ENCODE measurements at regions not wholly inside any gene's neighbourhood (a gene's known extent, or its start where the extent isn't known, plus 50 kb on each side); places are given as distances from the start of the nearest gene placed in this dataset.
"Not testable (repeated sequence)": the region's sequence is repeated elsewhere in the genome, so short reads cannot be mapped to it uniquely, and the experiment has no call there.

- TF ChIP-seq, protein P1, sequence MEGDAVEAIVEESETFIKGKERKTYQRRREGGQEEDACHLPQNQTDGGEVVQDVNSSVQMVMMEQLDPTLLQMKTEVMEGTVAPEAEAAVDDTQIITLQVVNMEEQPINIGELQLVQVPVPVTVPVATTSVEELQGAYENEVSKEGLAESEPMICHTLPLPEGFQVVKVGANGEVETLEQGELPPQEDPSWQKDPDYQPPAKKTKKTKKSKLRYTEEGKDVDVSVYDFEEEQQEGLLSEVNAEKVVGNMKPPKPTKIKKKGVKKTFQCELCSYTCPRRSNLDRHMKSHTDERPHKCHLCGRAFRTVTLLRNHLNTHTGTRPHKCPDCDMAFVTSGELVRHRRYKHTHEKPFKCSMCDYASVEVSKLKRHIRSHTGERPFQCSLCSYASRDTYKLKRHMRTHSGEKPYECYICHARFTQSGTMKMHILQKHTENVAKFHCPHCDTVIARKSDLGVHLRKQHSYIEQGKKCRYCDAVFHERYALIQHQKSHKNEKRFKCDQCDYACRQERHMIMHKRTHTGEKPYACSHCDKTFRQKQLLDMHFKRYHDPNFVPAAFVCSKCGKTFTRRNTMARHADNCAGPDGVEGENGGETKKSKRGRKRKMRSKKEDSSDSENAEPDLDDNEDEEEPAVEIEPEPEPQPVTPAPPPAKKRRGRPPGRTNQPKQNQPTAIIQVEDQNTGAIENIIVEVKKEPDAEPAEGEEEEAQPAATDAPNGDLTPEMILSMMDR (IDR thresholded peaks at IDR 0.05; ENCODE audit: low read depth, low read length, missing control alignments) = no peak
- H3K4me3 ChIP-seq (ENCODE audit: low read depth, low read length) = no peak overlapping the region
- no peak for DNase-seq (ENCODE audit: low read depth)
Measured at GRCh38 chr2:185583058-185583816, 155.4 kb upstream of the FSIP2 start.

GRCh38 chr2:185585165-185585564, 153.4 kb upstream of the FSIP2 start:
- not testable (repeated sequence) for H3K4me3 ChIP-seq (ENCODE audit: low read depth, low read length); DNase-seq (ENCODE audit: low read depth)

DNA sequence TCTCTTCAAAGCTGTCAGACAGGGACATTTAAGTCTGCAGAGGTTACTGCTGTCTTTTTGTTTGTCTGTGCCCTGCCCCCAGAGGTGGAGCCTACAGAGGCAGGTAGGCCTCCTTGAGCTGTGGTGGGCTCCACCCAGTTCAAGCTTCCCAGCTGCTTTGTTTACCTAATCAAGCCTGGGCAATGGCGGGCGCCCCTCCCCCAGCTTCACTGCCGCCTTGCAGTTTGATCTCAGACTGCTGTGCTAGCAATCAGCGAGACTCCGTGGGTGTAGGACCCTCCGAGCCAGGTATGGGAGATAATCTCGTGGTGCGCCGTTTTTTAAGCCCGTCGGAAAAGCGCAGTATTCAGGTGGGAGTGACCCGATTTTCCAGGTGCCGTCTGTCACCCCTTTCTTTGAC, 147.3 kb upstream of the FSIP2 start:
- DNase-seq (ENCODE audit: low read depth); H3K4me3 ChIP-seq (ENCODE audit: low read depth, low read length): not testable (repeated sequence)

DNA sequence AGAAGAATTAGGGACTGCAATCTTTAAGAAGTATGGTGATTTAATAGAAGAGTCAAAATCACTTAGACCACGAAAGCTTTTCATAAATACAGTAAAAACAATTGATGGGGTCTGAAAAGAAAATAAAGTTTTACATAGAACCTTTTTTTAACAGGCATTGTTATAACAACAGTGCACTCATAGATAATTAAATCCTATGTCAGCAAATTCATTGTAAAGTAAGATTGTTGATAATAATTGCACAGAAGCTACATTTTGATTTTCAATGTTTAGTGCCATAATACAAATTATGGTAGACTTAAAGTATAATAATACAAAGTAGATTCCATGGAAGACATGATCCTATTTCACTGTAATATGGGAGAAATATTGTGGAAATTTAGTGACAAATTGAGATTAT, 130.7 kb upstream of the FSIP2 start:
- H3K4me3 ChIP-seq (ENCODE audit: low read depth, low read length) = no peak overlapping the region

GRCh38 chr2:185608799-185609198, 129.8 kb upstream of the FSIP2 start:
- TF ChIP-seq, protein P1 (IDR thresholded peaks at IDR 0.05; ENCODE audit: low read depth, low read length, missing control alignments) = no peak
- no peak for DNase-seq (ENCODE audit: low read depth)
- no peak overlapping the region for H3K4me3 ChIP-seq (ENCODE audit: low read depth, low read length)

More for the DNA sequence above, 130.7 kb upstream of the FSIP2 start:
- TF ChIP-seq, protein P1 (IDR thresholded peaks at IDR 0.05; ENCODE audit: low read depth, low read length, missing control alignments) = no peak
- no peak for DNase-seq (ENCODE audit: low read depth)

- TF ChIP-seq, protein P1 (IDR thresholded peaks at IDR 0.05; ENCODE audit: low read depth, low read length, missing control alignments) = no peak
- no peak overlapping the region for H3K4me3 ChIP-seq (ENCODE audit: low read depth, low read length)
- no peak for DNase-seq (ENCODE audit: low read depth)
Measured at GRCh38 chr2:185610301-185610700, 128.3 kb upstream of the FSIP2 start.

DNA sequence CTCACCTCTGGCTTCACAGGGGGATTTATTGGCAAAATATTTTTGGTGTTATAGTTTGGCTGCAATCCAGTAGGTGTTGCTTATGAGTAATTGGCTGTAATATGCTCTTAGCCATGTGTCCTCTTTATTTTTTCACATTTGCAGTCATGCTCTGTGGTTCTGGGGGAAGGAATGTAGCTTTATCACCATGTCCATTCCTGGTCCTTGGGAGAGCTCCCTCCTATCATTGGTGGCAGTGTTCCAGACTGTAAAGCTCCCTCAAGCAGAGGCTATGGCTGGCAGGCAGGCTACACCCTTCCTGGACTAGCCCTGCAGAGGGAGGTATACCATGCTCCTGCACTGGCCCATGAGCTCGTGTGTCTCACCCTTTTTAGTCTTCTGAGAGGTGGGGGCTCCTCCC, 120.0 kb upstream of the FSIP2 start:
- TF ChIP-seq, protein P1 (IDR thresholded peaks at IDR 0.05; ENCODE audit: low read depth, low read length, missing control alignments) = no peak
- DNase-seq (ENCODE audit: low read depth) = no peak
- no peak overlapping the region for H3K4me3 ChIP-seq (ENCODE audit: low read depth, low read length)

DNA sequence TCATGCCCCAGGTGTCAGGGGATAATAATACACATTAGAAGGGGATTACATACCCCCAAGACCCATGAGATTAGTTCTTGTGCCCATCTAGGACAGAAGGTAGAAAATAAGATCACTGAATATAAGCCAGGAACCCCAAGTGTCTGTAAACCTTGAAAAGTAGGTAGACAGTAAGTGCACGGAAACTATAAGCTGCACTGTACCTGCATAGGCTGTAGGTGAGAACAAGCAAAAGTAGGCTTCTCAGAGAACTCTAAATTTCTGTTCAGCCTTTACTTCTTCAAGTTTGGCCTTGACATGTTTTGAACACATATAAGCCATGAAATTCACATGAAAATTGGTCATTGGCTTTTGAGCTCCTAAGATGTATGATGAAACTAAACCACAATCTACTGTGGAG, 113.0 kb upstream of the FSIP2 start:
- H3K4me3 ChIP-seq (ENCODE audit: low read depth, low read length) = no peak overlapping the region
- TF ChIP-seq, protein P1 (IDR thresholded peaks at IDR 0.05; ENCODE audit: low read depth, low read length, missing control alignments) = no peak
- DNase-seq (ENCODE audit: low read depth) = no peak
